GM18868 (cell line): ENCODE measurements at regions not wholly inside any gene's neighbourhood (a gene's known extent, or its start where the extent isn't known, plus 50 kb on each side); places are given as distances from the start of the nearest gene placed in this dataset.
"Not testable (repeated sequence)": the region's sequence is repeated elsewhere in the genome, so short reads cannot be mapped to it uniquely, and the experiment has no call there.

Experiments used
- ATAC-seq: cut with Tn5 transposase; IDR thresholded peaks from one replicate; pipeline ENCODE4 v1.9.1; 2021; ENCODE audit warnings: mild to moderate bottlenecking, moderate library complexity; ENCODE audit not compliant: unreplicated experiment

DNA sequence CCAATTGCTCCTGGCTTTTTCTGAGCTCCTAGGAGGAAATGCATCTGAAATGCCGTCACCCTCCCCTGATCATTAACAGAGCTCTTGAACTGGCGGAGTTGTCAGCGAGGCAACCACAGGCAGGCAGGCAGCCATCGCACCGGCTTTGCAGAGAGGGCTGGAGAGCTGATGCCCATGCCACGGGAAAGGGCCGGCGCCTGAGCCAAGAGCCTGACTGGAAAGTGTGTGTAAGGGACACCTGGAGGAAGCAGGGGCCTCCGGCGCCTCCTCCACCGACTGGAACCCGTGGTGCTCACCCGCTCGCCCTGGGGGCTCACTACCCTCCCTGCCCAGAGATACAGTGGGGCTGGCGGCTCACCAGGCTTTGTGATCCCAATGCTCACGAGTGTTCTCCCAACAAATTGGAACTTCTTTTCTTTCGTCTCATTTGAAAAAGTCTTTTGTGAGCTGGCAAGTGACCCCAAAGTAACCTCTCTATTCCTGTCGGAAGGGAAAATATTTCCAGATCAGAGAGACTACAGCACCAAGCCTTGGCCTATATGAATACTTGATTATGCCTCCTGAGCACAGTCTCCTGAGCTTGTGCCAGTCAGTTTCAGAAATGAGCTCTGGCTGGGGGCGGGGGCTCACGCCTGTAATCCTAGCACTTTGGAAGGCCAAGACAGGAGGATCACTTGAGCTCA, 97.7 kb upstream of the SLC25A33 start:
- no peak for ATAC-seq

- ATAC-seq: no peak
Observed at GRCh38 chr1:9442278-9442846, 96.9 kb upstream of the SLC25A33 start.

- ATAC-seq: no peak
Observed at GRCh38 chr1:9442986-9443385, 96.3 kb upstream of the SLC25A33 start.

DNA sequence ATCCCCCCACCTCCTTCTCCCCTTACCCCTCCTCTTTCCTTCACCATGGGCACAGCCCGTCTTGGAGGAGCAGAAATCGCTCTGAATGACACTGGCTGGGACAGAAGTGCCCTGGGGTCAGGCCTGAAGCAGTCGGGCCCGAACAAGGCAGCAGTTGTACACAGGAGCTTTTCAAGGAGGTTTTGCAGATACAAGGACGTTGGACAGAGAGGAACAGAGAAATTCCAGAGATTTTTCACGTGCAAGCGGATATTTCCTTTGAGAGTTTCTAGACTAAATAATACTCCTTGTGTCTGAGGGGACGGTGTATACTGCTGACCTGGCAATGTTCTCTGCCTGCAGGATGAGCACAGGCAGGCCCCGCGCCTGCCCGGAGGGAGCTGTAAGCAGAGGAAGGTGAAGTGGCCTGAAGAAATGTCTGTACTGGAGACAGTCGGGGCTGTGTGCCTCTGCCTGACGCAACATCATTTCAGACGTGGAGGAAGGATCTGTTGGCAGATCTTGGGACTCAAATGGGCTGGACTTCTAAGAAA, 95.3 kb upstream of the SLC25A33 start:
- ATAC-seq: no peak

- ATAC-seq: no peak
Observed at GRCh38 chr1:9444532-9444931, 94.7 kb upstream of the SLC25A33 start.

- ATAC-seq: not testable (repeated sequence)
Observed at GRCh38 chr1:9445081-9445480, 94.2 kb upstream of the SLC25A33 start.

GRCh38 chr1:9447215-9447960, 91.9 kb upstream of the SLC25A33 start:
- ATAC-seq: no peak

- ATAC-seq: no peak
Observed at GRCh38 chr1:9448132-9449109, 90.8 kb upstream of the SLC25A33 start.

DNA sequence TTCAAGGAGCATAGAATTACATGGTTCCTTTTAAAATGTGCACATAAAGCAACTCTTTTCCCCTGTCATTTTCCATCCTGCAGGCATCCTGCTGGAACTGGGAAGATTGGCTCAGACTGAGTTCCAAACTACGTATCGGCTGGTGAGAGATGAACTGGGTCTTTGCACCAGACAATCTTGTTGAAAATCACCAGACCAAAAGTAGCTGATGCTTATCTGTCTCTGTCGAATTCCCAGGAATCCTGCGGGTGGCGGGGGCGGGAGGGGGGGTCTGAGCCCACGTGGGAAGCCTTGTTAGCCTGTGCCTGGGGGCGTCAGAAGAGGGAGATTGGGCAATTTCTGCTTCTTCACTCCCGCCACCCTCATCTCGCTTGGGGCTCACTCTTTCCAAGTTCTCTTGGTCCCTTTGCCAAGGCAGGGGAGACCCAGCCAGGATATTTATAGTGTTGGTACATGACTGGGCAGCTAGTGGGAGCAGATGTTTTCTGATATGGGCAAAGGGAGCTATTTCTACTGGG, 90.1 kb upstream of the SLC25A33 start:
- ATAC-seq: no peak

GRCh38 chr1:9449976-9450696, 89.1 kb upstream of the SLC25A33 start:
- no peak for ATAC-seq

DNA sequence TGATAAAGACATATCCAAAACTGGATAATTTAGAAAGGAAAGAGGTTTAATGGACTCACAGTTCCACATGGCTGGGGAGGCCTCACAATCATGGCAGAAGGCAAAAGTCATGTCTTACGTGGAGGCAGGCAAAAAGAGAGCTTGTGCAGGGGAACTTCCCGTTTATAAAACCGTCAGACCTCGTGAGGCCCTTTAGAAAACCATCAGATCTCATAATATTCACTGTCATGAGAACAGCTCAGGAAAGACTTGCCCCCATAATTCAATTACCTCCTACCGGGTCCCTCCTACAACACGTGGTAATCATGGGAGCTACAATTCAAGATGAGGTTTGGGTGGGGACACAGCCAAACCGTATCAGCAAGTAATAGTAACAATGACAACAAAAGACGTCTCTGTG, 88.2 kb upstream of the SLC25A33 start:
- no peak for ATAC-seq

- ATAC-seq: no peak
Observed at GRCh38 chr1:9452516-9453140, 86.6 kb upstream of the SLC25A33 start.

- ATAC-seq: no peak
Observed at GRCh38 chr1:9453375-9453774, 85.9 kb upstream of the SLC25A33 start.

GRCh38 chr1:9453779-9454418, 85.4 kb upstream of the SLC25A33 start:
- ATAC-seq: no peak

- no peak for ATAC-seq
Observed at GRCh38 chr1:9454494-9455066, 84.7 kb upstream of the SLC25A33 start.

- no peak for ATAC-seq
Observed at GRCh38 chr1:9455487-9456234, 83.6 kb upstream of the SLC25A33 start.

DNA sequence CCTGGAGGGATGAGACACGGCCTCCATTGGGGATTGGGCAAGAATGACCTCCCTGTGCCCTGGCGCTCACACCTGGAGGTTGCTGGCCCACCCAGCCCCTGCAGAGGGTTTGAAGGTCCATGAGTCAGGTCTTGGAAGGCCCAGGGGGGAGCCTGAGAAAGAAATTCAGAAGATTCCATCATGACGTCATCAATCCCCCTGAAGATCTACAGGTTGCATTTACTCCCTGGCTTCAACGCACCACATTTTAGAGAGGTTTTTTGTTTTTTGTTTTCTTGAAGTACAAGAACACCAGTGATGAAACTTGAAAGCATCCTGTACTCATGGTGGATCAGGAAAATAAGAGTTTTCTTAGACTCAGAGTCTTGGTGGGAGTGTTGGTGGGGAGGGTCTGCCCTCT, 82.4 kb upstream of the SLC25A33 start:
- ATAC-seq: no peak
